Parathyroid adenoma (tissue), 2 donors: ENCODE measurements at regions not wholly inside any gene's neighbourhood (a gene's known extent, or its start where the extent isn't known, plus 50 kb on each side); places are given as distances from the start of the nearest gene placed in this dataset.

Experiments used
- H2AFZ ChIP-seq: fragments of 300-600 bp; sonication (generic); one replicate; pipeline ENCODE4 v1.7.0; 2017; ENCODE audit warnings: antibody characterized with exemption, mild to moderate bottlenecking
- H3K27ac ChIP-seq: fragments of 300-600 bp; sonication (generic); one replicate; pipeline ENCODE4 v1.7.0; 2017
- H3K27me3 ChIP-seq: fragments of 300-600 bp; sonication (generic); one replicate; pipeline ENCODE4 v1.7.0; 2017; ENCODE audit warnings: low read length; ENCODE audit not compliant: control insufficient read depth, insufficient read depth
- H3K36me3 ChIP-seq: fragments of 300-600 bp; sonication (generic); one replicate; pipeline ENCODE4 v1.7.0; 2017; ENCODE audit warnings: low read length; ENCODE audit not compliant: control insufficient read depth, insufficient read depth
- H3K4me1 ChIP-seq: fragments of 300-600 bp; sonication (generic); one replicate; pipeline ENCODE4 v1.7.0; 2017; ENCODE audit warnings: control low read depth
- H3K4me2 ChIP-seq: fragments of 300-600 bp; sonication (generic); one replicate; pipeline ENCODE4 v1.7.0; 2017; ENCODE audit warnings: low read length
- H3K4me3 ChIP-seq: fragments of 300-600 bp; sonication (generic); one replicate; pipeline ENCODE4 v1.7.0; 2017; ENCODE audit warnings: low read depth, low read length
- H3K79me2 ChIP-seq: fragments of 300-600 bp; sonication (generic); one replicate; pipeline ENCODE4 v1.7.0; 2017; ENCODE audit warnings: control low read depth
- H3K9ac ChIP-seq: fragments of 300-600 bp; sonication (generic); one replicate; pipeline ENCODE4 v1.7.0; 2017; ENCODE audit warnings: mild to moderate bottlenecking
- H3K9me3 ChIP-seq: fragments of 300-600 bp; sonication (generic); one replicate; pipeline ENCODE4 v1.7.0; 2017; ENCODE audit warnings: low read length; ENCODE audit not compliant: control insufficient read depth
- TF ChIP-seq, protein P1 (sequence below): fragments of 300-600 bp; sonication (generic); IDR thresholded peaks from one replicate; pipeline ENCODE4 v1.7.0; 2017; ENCODE audit warnings: antibody characterized with exemption, mild to moderate bottlenecking
- donor health status: primary hyperparathyroidism.

DNA sequence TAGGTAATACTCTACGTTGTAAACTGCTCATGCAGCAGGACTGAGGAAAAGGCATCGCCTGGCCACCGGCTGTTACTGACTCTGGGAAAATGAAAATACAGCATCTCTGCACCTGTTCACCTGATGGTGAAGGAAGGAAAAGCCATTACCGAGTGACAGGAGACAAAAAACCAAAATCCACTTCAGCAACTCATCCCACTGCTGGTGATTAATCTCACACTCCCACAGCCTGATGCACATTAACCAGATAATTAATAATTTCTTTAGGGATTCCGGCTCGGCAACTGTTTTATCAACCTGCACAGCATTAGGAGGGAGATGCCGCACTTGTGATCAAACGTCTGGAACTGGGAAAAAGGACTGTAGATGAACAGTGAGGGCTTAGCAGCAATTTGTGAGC, 183.9 kb upstream of the ESRRG start:
- Histone ChIP-seq H3K36me3 (no peaks in the 10 kb centered on the region), H3K9ac (no peak overlapping the region), H3K27ac (no peak overlapping the region), H3K79me2 (no peaks in the 10 kb centered on the region), H3K4me1 (peaks cover 4% of the 10 kb centered on the region), H3K27me3 (no peaks in the 10 kb centered on the region), H3K4me3 (no peak overlapping the region), H2AFZ (no peak overlapping the region), H3K9me3 (no peaks in the 10 kb centered on the region), H3K4me2 (no peak overlapping the region)
- TF ChIP-seq, protein P1, sequence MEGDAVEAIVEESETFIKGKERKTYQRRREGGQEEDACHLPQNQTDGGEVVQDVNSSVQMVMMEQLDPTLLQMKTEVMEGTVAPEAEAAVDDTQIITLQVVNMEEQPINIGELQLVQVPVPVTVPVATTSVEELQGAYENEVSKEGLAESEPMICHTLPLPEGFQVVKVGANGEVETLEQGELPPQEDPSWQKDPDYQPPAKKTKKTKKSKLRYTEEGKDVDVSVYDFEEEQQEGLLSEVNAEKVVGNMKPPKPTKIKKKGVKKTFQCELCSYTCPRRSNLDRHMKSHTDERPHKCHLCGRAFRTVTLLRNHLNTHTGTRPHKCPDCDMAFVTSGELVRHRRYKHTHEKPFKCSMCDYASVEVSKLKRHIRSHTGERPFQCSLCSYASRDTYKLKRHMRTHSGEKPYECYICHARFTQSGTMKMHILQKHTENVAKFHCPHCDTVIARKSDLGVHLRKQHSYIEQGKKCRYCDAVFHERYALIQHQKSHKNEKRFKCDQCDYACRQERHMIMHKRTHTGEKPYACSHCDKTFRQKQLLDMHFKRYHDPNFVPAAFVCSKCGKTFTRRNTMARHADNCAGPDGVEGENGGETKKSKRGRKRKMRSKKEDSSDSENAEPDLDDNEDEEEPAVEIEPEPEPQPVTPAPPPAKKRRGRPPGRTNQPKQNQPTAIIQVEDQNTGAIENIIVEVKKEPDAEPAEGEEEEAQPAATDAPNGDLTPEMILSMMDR: no peak

DNA sequence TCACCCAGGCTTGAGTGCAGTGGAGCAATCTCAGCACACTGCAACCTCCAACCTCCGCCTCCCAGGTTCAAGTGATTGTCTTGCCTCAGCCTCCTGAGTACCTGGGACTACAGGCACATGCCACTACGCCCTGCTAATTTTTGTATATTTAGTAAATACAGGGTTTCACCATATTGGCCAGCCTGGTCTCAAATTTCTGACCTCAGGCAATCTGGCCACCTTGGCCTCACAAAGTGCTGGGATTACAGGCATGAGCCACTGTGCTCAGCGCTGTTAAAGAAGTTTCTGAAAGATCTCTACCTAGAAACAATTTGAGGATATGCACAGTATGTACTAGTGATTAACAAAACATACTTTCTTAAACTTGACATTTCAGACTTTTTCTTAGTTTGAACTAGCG, 182.6 kb upstream of the ESRRG start:
- H3K36me3 ChIP-seq: no peaks in the 10 kb centered on the region
- no peaks in the 10 kb centered on the region for H3K79me2 ChIP-seq
- TF ChIP-seq, protein P1: no peak
- no peak overlapping the region for H3K9ac ChIP-seq
- no peak overlapping the region for H3K4me3 ChIP-seq
- H3K9me3 ChIP-seq: no peaks in the 10 kb centered on the region
- no peaks in the 10 kb centered on the region for H3K27me3 ChIP-seq
- H3K27ac ChIP-seq: no peak overlapping the region
- no peak overlapping the region for H2AFZ ChIP-seq
- no peak overlapping the region for H3K4me2 ChIP-seq
- H3K4me1 ChIP-seq: peaks cover 4% of the 10 kb centered on the region

DNA sequence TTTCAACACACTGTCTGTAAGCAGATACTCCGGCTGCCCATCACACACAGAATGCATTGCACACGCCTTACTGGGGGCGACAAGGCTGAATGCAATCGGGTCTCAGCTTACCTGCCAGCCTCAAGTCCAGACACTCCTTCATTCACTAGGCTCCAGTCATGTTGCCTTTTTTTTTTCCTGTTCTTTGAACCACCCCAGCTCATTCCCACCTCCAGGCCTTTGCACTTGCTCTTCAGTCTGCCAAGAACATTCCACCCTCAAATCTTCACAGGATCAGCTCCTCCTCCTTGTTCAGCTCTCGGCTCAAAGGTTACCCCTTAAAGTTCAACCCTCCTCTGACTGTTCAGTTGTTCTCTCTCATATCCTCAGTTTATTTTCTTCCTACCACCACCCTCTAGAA, 181.9 kb upstream of the ESRRG start:
- H3K36me3 ChIP-seq: no peaks in the 10 kb centered on the region
- H3K9ac ChIP-seq: no peak overlapping the region
- no peak overlapping the region for H3K27ac ChIP-seq
- no peak overlapping the region for H3K4me3 ChIP-seq
- no peaks in the 10 kb centered on the region for H3K27me3 ChIP-seq
- H3K4me1 ChIP-seq: peaks cover 4% of the 10 kb centered on the region
- no peak overlapping the region for H3K4me2 ChIP-seq
- no peak overlapping the region for H2AFZ ChIP-seq
- H3K9me3 ChIP-seq: no peaks in the 10 kb centered on the region
- H3K79me2 ChIP-seq: no peaks in the 10 kb centered on the region
- TF ChIP-seq, protein P1: no peak

DNA sequence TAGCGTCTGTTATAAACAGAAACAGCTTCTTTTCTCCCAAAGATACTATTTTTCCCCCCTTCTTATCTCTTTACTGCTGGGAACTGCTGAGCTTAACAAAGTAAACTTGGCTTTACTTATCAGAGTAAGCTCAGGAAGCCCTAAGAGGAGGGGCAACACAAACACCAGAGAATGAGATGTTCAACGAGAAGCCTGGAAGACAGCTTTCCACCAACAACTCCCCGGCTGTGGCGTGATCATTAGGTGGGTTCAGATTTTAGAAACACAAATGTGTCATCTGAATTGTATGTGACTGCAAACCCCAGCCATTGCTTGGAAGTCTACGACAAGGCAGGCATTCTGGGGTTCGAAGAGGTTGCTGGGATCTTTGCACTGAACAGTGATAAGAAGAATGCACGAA, 181.2 kb upstream of the ESRRG start:
- H3K27ac ChIP-seq: no peak overlapping the region
- no peaks in the 10 kb centered on the region for H3K79me2 ChIP-seq
- H3K9ac ChIP-seq: no peak overlapping the region
- H3K9me3 ChIP-seq: no peaks in the 10 kb centered on the region
- no peak overlapping the region for H3K4me2 ChIP-seq
- no peaks in the 10 kb centered on the region for H3K27me3 ChIP-seq
- H2AFZ ChIP-seq: no peak overlapping the region
- H3K36me3 ChIP-seq: no peaks in the 10 kb centered on the region
- TF ChIP-seq, protein P1: no peak
- no peak overlapping the region for H3K4me3 ChIP-seq
- peaks cover 4% of the 10 kb centered on the region for H3K4me1 ChIP-seq

DNA sequence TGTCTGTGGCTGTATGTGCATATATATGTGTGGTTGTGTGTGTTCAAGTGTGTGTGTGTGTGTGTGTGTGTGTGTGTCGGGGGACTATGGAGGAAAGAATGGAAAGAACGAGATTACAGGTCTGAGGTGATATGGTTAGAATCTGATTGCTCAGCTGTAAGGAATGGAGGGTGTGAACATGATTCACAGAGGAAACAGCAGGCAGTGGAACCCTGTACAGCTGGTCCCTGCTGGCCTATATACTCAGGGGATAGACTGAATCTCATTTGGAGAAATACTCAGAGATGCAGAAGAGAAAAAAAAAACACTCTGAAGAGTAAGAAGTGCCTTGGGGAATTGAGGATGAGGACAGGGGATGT, 180.1 kb upstream of the ESRRG start:
- no peaks in the 10 kb centered on the region for H3K27me3 ChIP-seq
- TF ChIP-seq, protein P1: no peak
- no peak overlapping the region for H3K4me2 ChIP-seq
- H2AFZ ChIP-seq: no peak overlapping the region
- H3K36me3 ChIP-seq: no peaks in the 10 kb centered on the region
- H3K27ac ChIP-seq: no peak overlapping the region
- H3K4me1 ChIP-seq: peaks cover 4% of the 10 kb centered on the region
- no peak overlapping the region for H3K4me3 ChIP-seq
- H3K9ac ChIP-seq: no peak overlapping the region
- H3K9me3 ChIP-seq: no peaks in the 10 kb centered on the region
- no peaks in the 10 kb centered on the region for H3K79me2 ChIP-seq
